NCI-H460 (cell line): ENCODE measurements at regions not wholly inside any gene's neighbourhood (a gene's known extent, or its start where the extent isn't known, plus 50 kb on each side); places are given as distances from the start of the nearest gene placed in this dataset.

Source experiments
- DNase-seq: peaks from one replicate; pipeline ENCODE4 v3.0.0-alpha.2; 2016; ENCODE audit warnings: low read depth; ENCODE audit errors: extremely low read depth

GRCh38 chr18:68435581-68435980, 279.3 kb downstream of the TMX3 start:
- DNase-seq: no peak

- no peak for DNase-seq
Measured at GRCh38 chr18:68431922-68432198, 283.0 kb downstream of the TMX3 start.

DNA sequence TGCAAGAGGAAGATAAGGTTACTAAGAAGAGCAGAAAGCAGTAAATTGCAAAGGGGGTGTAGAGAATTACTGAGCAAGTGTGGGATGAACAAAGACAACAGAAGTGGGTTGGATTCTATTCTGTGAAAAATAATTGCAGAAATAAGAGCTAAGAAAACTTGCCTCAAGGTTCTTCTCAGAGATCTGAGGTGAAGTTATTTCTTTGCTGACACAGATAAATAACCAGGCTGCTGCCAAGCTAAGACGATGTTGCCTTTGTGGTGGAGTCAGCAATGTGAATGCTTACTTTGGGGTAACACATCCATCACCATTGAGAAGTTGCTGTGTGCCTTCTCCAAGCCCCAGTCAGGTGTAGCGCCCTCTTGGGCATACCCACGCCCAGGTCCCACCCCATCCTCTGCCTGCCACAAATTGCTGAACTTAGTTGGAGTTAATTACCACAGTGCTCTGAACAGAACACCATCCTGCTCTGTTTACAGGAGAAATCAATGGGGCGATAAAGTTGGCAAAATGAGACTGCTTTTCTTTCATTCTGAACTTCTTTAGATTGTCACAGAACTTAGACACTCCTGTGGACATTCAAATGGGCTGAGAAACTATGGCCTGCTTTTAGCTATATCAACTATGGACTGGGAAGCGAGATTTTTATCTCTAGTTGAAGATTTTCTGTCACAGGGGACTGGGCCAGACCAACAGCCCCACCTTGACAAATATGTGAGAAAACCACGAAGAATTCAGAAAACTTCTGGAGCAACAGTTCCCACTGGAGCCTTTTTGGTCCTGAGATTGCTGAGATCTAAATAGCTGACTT, 283.6 kb downstream of the TMX3 start:
- no peak for DNase-seq

DNA sequence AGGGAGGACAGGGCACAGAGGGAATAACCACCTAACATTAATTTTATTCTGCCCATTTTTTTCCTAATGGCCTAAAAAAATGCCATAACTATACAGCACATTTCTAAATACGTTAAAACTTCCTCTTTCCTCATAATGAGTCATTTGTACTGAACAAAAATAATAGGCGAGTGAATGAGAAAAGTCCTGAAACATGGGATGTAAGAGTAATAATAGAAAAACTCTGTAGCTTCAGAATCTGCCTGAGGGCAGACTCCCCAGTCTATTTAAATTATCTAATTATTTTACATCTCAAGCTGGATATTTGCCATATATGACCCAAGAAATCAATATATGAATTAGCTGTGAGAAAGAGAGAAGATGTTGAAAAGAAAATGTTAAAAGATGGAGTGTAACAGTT, 285.1 kb downstream of the TMX3 start:
- no peak for DNase-seq

- DNase-seq: no peak
Measured at GRCh38 chr18:68429111-68429510, 285.8 kb downstream of the TMX3 start.

GRCh38 chr18:68428661-68429060, 286.2 kb downstream of the TMX3 start:
- DNase-seq: no peak

- no peak for DNase-seq
Measured at GRCh38 chr18:68427951-68428401, 286.9 kb downstream of the TMX3 start.

DNA sequence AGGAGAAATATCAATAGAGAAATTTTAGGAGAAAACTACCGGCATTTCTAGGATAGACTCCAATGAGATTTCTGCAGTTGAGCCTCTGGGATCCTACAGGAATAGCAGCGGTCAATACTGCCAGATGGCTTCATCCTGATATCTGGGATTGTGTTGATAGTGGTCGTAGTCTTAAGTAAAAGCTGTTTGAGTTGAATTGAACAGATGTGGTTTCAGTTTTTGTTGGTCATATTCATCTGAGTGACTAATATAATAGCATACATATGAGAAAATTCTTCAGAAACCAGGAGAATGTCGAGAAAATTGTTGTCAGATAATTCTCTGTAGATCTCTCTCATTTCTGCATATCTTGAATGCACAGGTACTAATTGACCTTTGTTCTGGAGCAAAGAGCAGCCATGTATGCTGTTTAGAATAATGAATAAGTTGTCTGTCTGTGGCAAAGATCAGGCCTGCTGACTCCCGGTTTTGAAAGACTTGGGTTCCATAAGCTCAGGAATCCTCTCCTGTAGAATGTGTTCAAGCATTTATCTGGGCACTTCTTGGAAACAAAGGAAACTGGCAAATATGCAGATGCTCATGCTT, 288.1 kb downstream of the TMX3 start:
- no peak for DNase-seq

GRCh38 chr18:68418881-68419280, 296.0 kb downstream of the TMX3 start:
- DNase-seq: no peak

GRCh38 chr18:68418226-68418868, 296.6 kb downstream of the TMX3 start:
- DNase-seq: peak; percentile 74

DNA sequence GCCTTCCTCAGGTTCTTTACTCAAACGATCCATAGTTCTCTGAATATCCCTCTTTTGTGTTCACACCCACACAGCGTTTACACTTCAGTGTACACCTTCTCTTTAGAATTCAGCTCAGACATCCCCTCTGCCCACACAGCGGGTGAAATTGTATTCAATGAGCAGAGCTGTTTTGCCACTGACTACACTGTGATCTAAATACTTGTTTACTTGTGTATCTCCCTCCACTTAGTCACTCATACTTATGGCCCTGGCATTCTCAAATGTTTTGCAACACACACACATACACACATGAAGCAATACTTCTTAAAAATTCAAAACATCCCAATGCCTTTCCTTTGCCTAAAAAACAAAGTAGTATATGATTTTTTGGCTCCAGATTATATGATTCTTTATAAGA, 297.1 kb downstream of the TMX3 start:
- peak; percentile 83 for DNase-seq

- peak; percentile 75 for DNase-seq
Measured at GRCh38 chr18:68417166-68417799, 297.6 kb downstream of the TMX3 start.

GRCh38 chr18:68414407-68414806, 300.5 kb downstream of the TMX3 start:
- DNase-seq: no peak

- DNase-seq: no peak
Measured at GRCh38 chr18:68409576-68409975, 305.3 kb downstream of the TMX3 start.

DNA sequence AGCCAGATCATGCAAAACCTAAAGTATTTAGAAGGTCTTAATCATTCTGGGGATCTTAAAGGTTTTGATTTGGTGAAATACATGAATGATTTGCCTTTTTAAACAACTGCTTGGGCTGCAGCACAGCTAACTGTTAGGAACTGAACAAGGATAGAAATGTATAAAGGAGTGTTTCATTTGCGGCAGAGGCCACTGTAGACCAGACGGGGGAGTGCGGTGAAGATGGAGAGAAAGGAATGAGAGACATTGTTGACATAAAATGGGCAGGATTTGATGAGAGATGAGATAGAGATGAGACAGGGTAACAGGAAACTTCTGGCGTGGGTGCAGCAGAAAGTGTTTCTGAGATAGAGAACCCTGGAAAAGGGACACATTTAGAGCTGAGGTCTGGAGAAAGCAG, 308.1 kb downstream of the TMX3 start:
- DNase-seq: no peak

DNA sequence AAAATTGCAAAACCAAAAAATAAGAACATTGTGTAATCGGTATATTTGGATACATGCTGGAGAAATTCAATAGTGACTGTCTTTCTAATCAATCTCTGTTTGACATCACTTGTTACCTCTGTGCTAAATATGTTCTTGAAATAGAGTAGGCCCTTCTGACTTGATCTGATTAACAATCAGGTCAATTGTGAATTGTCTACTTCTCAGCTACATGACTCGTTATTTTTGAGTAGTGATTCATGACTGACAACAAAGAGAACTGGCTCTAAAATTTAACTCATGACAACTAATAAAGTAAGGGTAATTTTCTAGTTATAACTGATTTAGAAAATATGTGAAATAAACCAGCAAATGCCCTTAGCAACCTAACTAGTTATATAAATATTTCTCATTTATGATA, 312.1 kb downstream of the TMX3 start:
- DNase-seq: no peak

DNA sequence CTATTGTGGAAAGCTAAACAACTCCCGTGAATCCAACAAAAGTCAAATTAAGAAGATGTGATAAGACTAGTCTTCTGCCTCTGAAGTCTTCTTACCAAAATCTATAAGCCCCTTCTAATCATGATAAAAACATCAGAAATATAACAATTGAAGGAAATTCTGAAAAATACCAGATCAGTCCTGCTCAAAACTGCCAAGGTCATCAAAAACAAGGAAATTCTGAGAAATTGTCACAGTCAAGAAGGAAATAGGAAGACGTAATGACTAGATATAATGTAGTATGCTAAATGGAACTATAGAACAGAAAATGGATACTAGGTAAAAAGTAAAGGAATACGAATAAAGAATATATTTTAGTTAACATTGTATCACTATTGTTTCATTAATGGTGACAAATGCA, 314.0 kb downstream of the TMX3 start:
- no peak for DNase-seq

GRCh38 chr18:68399721-68400120, 315.2 kb downstream of the TMX3 start:
- no peak for DNase-seq

DNA sequence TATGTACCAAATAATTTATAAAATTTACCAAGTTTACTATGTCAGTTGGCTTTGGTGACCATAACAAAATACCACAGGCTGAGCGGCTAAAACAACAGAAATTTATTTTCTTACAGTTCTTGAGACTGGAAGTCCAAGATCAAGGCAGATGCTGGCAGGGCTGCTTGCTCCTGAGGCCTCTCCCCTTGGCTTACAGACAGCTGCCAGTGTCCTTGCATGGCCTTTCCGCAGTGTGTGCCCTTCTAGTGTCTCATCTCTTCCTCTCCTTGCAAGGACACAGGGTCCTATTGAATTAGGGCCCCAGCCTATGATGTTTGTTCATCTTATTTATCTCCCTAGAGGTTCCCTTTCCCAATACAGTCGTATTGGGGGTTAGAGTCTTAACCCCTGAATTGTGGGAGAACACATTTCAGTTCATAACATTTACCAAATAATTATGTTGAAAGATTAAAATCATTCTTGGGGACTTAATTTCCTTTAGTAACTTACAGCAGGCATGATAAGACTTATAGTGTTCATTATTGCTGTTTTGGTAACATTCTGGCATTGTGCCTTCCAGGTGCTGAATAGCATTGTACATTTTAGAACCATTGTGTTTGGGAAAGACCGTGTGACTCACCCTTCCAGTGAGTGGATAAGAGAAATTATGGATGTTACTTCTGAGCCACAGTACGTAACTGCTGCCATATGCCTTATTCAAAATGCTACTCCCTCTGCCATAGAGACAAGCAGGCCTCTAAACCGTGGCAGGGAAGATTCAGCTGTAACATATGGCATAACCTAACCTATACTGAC, 317.5 kb downstream of the TMX3 start:
- DNase-seq: no peak

- no peak for DNase-seq
Measured at GRCh38 chr18:68394705-68395104, 320.2 kb downstream of the TMX3 start.

- no peak for DNase-seq
Measured at GRCh38 chr18:68391801-68392200, 323.1 kb downstream of the TMX3 start.
